NCI-H446 treated with DMSO at 0.1 percent for 48 hours (cell line): ENCODE measurements at regions not wholly inside any gene's neighbourhood (a gene's known extent, or its start where the extent isn't known, plus 50 kb on each side); places are given as distances from the start of the nearest gene placed in this dataset.

Experiments used
- DNase-seq: peaks from one replicate; lab custom pipeline; 2025; lab: John Stamatoyannopoulos, UW

- DNase-seq, result no peak
Measured at GRCh38 chr6:24987446-24988115, 51.8 kb upstream of the RIPOR2 start.

- DNase-seq, result no peak
Measured at GRCh38 chr6:24988562-24988961, 52.8 kb upstream of the RIPOR2 start.

GRCh38 chr6:24990236-24990845, 54.6 kb upstream of the RIPOR2 start:
- DNase-seq, result no peak

GRCh38 chr6:24990944-24991809, 55.4 kb upstream of the RIPOR2 start:
- no peak for DNase-seq

- no peak for DNase-seq
Measured at GRCh38 chr6:24991810-24992467, 56.2 kb upstream of the RIPOR2 start.

GRCh38 chr6:24994812-24995211, 59.1 kb upstream of the RIPOR2 start:
- no peak for DNase-seq

GRCh38 chr6:24995270-24995669, 59.5 kb upstream of the RIPOR2 start:
- DNase-seq, result no peak

GRCh38 chr6:24996269-24996836, 60.6 kb upstream of the RIPOR2 start:
- DNase-seq, result no peak

GRCh38 chr6:24997231-24997630, 61.5 kb upstream of the RIPOR2 start:
- no peak for DNase-seq

- DNase-seq, result no peak
Measured at GRCh38 chr6:24997905-24998304, 62.1 kb upstream of the RIPOR2 start.

GRCh38 chr6:25002326-25003091, 66.7 kb upstream of the RIPOR2 start:
- DNase-seq, result no peak

- no peak for DNase-seq
Measured at GRCh38 chr6:25004357-25004756, 68.6 kb upstream of the RIPOR2 start.

GRCh38 chr6:25005010-25005409, 69.2 kb upstream of the RIPOR2 start:
- no peak for DNase-seq

GRCh38 chr6:25006075-25006474, 70.3 kb upstream of the RIPOR2 start:
- no peak for DNase-seq

GRCh38 chr6:25006565-25007001, 70.8 kb upstream of the RIPOR2 start:
- no peak for DNase-seq

- DNase-seq, result no peak
Measured at GRCh38 chr6:25007269-25007699, 71.5 kb upstream of the RIPOR2 start.

- DNase-seq, result no peak
Measured at GRCh38 chr6:25008707-25009392, 73.1 kb upstream of the RIPOR2 start.

GRCh38 chr6:25009393-25009710, 73.6 kb upstream of the RIPOR2 start:
- no peak for DNase-seq

GRCh38 chr6:25010176-25010575, 74.4 kb upstream of the RIPOR2 start:
- DNase-seq, result no peak

- no peak for DNase-seq
Measured at GRCh38 chr6:25010902-25011625, 75.3 kb upstream of the RIPOR2 start.
